ENCODE measurements at regions not wholly inside any gene's neighbourhood (a gene's known extent, or its start where the extent isn't known, plus 50 kb on each side); places are given as distances from the start of the nearest gene placed in this dataset.
"Not testable (repeated sequence)": the region's sequence is repeated elsewhere in the genome, so short reads cannot be mapped to it uniquely, and the experiment has no call there.

DNA sequence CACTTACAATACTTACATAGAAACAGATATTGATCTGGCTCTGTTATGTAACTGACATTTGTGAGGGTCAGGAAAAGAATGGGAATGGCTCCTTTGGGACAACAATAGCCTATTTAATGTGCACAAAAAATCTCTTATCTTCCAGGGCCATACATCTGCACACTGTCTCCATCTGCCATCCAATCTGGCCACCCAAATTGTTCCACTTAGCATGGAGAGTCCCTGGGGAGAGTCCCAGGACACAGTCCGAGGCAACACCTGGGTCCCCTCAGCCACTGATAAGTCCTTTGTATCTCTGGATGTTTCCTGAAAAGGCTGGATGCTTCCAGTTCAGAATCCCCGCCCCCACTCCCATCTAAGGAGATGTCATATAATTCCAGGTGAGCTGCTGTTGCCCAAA lies 274.2 kb upstream of the NCKAP5 start:
- no peak for DNase-seq

DNA sequence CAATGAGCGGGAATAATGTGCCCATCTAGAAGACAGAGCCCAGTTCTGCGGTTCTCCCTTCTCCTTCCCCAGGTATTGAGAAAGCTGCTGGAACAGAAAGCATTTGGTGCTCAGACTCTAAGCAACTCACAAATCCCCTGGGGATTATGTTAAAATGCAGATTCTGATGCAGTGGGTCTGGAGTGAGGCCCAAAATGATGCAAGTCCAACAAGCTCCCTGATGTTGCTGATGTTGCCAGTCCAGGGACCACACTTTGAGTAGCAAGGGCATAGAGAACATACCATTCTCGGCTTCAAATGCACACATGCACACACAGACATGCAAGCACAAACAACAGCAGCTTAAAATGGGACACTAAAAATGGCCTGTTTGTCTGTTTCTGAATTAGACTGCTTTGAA lies 274.8 kb upstream of the NCKAP5 start:
- no peak for DNase-seq

- DNase-seq: no peak
These were observed 275.3 kb upstream of the NCKAP5 start for GRCh38 chr2:133843551-133843950.

- DNase-seq: peak; percentile 48
These were observed 276.1 kb upstream of the NCKAP5 start for GRCh38 chr2:133844214-133844892.

DNA sequence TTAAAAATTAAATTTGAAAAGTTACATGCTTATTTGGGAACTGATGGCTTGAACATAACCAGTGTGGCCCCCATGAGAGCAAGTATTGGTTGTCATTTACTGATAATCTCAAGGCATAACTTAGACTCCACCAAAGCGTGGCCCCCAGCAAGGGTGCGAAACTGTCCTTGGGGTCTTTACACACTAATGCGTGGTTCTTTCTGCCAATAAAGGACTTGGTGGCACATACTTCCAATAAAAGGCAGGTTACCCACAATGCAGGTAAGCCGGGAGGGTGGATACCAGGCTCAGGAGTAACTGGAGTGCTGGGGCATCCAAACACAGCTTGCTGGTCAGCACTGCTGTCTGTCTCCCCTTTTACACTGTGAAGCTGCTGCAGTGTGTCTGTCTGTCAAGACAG lies 278.2 kb upstream of the NCKAP5 start:
- DNase-seq: no peak

DNA sequence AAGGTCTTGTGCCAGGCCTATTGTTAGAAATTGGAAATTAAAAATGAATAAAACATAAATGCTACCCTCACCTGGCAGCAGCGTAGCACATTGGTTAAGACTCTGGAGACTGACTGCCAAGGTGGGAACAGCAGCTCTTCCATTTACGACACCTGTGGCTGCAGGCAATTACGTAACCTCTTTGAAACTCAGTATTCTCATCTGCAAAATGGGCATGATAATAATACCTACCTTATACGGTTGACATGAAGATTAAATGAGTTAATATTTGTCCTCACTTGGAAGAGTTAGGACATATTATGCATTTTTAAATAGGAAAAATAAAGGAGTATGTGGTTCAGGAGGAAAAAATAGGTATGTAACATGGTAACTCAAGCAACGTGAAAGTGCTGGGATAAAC lies 279.3 kb upstream of the NCKAP5 start:
- DNase-seq: no peak

GRCh38 chr2:133848111-133848649 lies 279.9 kb upstream of the NCKAP5 start:
- DNase-seq: no peak

DNA sequence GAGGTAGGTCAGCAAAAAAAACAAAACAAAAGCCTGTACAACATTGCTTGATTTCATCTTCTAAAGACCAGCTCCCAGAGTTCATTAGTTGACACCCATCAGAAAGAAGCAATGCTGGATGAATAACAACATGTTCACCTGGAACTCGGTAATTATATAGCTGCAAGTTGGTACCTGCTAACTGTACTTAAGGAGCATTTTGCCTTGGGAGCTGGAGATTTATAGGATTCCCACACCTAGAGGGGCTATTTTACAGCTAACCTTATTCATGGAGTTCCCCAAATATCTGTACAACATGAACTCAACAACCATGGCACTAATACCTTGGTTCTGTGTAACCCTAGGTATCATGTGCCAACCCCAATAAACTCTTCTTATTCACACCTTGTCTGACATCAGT lies 281.1 kb upstream of the NCKAP5 start:
- DNase-seq: no peak

DNA sequence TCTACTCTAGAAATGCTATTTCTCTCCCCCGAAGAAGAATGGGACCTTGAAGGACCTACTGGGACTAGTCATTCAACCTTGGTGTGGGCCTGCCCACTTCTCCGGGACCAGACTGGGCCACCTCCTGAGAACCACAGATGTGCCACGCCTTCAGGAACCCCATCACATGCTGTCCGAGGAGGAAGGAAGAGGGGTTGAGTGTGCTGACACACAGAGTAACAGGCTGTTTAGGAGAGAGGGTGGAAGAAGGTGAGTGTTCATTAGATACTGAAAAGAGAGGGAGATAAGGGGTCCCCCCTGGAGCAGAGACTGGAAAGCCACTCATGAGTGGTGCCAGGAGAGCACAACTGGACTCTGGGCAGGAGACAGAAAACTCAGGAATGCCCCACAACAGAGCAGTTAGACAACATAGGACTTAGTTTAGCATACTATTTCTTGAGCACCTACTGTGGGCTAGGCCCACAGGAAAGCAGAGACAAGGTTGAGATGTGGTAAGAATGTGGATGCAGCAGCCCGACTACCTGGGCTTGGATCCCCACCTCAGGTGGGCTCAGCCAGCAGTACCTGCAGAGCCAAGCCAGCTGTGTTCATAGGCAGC lies 286.4 kb upstream of the NCKAP5 start:
- DNase-seq: no peak

GRCh38 chr2:133855526-133855925 lies 287.3 kb upstream of the NCKAP5 start:
- no peak for DNase-seq

GRCh38 chr2:133856678-133857077 lies 288.4 kb upstream of the NCKAP5 start:
- no peak for DNase-seq

GRCh38 chr2:133859578-133859977 lies 291.3 kb upstream of the NCKAP5 start:
- no peak for DNase-seq

DNA sequence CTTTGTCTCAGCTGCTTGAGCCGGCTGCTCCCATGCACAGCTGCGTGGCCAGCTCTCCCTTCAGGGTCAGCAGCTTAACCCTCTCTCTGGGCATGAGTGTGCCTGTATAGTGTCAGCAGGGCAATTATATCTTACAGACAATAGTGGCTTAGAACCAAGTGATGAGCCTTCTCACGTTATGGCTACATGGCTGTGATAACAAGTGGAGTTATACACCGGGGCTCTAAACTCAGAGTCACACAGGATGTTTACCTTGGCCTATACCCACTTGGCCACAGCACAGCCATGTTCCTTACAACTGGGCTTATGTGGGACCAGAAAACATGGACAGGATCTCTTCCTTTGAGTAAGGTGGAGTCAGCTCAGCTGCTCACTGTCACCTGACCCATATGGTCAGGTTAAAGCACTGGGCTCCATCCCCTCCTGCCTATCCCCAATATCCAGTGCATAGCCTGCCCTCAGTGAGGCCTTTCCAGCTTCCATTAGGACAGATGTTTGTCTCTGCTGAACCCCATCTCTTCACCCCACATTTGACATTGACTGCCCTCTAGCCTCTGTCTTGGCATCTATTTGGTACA lies 294.2 kb upstream of the NCKAP5 start:
- no peak for DNase-seq

GRCh38 chr2:133863106-133863800 lies 295.0 kb upstream of the NCKAP5 start:
- no peak for DNase-seq

GRCh38 chr2:133865141-133865540 lies 296.9 kb upstream of the NCKAP5 start:
- no peak for DNase-seq

DNA sequence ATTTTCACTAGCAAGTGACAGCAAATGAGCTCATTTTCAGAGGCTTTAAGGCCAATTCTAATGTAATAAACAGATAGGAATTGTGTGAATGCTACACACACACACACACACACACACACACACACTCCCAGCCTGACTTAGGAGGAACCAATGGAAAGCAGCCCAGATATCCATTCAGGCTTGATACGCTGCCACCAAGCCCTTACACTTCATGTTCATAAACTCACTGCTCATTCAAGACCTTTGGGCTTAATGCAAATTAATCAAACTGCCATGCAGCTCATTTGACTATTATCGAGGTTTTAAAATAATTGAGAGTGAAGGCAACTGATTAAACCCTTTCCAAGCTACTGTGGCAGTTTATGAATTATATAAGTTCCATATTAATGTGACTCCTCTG lies 298.9 kb upstream of the NCKAP5 start:
- no peak for DNase-seq

GRCh38 chr2:133871545-133872209 lies 303.4 kb upstream of the NCKAP5 start:
- DNase-seq: no peak

DNA sequence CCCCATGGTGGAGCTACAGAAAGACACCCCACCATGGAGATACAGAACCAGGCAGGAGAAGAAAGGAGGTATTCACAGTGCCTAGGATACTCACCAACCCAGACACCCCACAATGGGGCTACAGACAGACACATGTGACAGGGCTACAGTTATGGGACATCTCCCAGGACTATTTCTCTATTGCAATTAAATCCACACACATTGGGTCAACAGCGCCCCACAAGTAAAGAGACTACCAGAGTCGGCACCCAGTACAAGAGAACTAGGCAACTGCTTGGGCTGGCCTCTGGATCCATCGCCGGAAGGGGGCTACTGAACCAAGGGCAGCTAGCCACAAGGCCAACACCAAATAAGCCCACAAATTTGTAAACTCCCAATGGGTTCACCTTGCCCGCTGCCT lies 310.1 kb upstream of the NCKAP5 start:
- no peak for DNase-seq

GRCh38 chr2:133879703-133880102 lies 311.4 kb upstream of the NCKAP5 start:
- no peak for DNase-seq

GRCh38 chr2:133882159-133882558 lies 313.9 kb upstream of the NCKAP5 start:
- not testable (repeated sequence) for DNase-seq

DNA sequence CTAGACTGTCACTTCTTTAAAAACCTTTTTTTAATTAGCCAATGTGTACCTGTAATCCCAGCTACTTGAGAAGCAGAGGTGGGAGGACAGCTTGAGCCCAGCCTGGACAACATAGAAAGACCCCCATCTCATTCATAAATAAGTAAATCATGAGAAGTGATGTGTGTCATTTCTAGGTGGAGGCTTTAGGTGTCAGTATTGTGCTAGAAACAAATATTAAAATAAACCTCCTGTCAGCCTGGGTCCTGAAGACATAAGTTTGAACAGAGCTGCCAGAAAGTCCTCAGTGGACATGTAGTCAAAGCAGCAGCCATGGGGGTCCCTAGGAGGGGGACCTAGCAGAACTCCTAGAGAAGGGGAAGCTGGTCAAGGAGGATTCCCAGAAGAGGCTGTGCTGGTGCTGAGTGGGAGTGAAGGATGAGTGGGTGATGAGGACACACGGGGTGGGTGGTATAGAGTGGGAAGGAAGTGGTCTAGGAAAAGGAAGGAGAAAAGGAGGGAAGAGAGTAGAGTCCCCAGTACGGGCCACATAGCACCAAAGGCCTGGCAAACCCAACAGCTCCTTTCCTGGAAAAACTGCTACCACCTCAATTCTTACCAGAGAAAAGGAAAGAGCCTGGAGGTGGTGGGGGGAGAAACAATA lies 316.6 kb upstream of the NCKAP5 start:
- DNase-seq: no peak

DNA sequence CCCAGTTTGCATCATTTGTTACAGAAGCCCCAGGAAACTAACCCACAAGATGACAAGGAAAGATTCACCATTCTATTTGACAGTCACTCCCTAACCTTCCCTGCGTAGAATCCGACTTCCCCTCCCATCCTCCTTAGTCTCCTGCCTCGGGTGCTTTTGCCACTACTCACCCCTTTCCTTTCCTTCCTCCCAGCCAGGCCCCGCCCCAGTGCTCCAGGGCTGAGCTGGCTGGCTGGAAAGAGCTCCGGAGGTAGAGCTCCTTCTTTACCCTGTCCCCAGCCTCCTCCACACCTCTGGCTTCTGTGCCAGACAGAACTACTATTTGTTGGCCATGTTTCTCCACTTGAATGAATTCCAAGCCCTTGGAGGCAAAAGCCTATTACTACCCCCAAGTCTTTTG lies 317.6 kb upstream of the NCKAP5 start:
- DNase-seq: no peak
